RPMI8226 (cell line): ENCODE measurements at regions not wholly inside any gene's neighbourhood (a gene's known extent, or its start where the extent isn't known, plus 50 kb on each side); places are given as distances from the start of the nearest gene placed in this dataset.
"Not testable (repeated sequence)": the region's sequence is repeated elsewhere in the genome, so short reads cannot be mapped to it uniquely, and the experiment has no call there.

Experiments
- DNase-seq: peaks from one replicate; pipeline ENCODE4 v3.0.0-alpha.2; 2015

DNA sequence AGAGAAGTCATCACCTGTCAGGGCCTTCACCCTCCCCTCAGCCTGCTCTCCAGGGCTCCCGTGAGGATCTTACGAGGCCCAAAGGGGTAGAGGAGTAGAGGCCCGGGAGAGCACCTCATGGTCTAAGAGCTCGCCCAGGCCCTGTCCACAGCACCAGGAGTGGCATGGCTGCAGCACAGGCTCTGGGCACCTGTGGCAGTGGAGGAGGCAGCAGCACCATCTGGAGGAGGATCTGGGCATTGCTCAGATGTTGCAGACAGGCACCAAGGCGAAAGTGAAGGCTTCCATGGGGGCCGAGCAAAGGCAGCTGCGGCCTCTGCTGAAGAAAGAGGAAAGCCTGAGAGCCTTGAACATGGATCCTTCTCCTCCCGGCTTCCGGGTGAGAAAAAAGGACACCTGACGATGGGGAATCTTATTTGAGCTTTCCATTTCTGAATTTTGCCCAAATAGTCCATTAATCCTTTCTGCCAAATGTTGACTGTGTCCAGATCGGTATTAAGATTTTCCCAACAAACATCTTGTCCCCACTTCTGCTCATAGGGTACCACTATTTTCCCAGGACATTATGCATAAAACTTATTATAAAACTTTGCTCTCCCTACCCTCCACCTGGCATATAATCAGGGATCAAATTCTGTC, 604.7 kb downstream of the PTPRC start:
- peak; percentile 74 for DNase-seq

DNA sequence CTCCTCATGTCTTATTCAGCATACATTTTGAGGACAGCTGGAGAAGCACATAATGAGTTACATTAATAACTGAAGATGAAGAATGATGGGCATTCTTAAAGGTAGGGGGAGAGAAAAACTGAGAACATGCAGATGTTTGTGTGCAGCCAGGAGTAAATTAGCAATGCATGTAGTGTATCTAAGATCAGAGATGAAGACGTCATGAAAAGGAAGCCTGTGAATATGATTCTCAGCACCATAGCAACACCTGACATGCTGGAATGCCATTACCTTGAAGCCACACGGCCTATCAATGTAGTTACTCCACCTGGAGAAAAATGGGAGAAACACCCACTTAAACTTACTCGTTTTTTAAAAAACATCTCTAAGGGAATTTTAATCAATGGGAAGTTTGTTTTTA, 607.1 kb downstream of the PTPRC start:
- DNase-seq, result no peak

DNA sequence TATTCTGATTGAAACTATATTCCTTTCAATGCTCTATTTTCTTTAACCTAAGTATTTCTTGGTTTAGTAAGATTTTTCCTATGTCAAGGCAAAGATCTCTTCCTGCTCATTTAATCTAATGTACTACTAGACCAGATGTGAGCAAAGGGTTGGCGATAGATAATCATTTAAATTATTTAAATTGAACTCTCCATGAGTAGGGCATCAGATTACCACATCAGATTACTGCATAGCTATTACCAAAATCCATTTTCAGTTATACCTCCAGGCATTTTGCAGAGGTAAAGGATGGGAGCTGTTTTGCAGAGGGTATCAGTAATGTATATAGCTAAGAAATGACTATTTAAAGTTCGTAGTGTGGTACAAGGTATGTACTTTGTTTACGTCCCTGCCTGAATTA, 607.9 kb downstream of the PTPRC start:
- DNase-seq, result no peak

- no peak for DNase-seq
Measured at GRCh38 chr1:199247891-199248290, 609.1 kb downstream of the PTPRC start.

DNA sequence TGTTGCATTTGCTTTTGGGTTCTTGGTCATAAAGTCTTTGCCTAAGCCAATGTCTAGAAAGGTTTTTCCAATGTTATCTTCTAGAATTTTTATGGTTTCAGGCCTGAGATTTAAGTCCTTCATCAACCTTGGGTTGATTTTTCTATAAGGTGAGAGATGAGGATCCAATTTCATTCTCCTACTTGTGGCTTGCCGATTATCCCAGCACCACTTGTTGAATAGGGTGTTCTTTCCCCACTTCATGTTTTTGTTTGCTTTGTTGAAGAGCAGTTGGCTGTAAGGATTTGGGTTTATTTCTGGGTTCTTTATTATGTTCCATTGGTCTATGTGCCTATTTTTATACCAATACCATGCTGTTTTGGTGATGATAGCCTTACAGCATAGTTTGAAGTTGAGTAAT, 615.2 kb downstream of the PTPRC start:
- not testable (repeated sequence) for DNase-seq

- no peak for DNase-seq
Measured at GRCh38 chr1:199261328-199261727, 622.5 kb downstream of the PTPRC start.

DNA sequence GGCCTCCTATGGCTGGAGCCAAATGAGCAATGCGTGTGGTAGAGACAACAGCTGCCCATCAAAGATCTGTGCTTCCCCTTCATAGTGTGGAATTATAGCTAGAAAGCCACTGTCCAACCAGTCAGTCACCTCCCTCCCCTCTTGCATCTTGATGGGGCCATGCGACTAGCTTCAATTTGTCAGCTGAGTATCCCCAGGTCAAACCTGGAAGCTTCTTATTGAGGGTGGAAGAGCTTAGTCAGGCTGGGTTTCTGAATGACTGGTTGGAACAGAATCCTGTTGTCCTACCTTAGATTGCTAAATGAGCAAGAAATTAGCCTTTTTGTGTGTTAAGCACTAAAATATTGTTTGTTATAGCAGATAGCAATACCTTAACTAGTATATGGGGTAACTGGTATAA, 625.4 kb downstream of the PTPRC start:
- DNase-seq, result no peak

GRCh38 chr1:199264911-199265310, 626.1 kb downstream of the PTPRC start:
- no peak for DNase-seq

DNA sequence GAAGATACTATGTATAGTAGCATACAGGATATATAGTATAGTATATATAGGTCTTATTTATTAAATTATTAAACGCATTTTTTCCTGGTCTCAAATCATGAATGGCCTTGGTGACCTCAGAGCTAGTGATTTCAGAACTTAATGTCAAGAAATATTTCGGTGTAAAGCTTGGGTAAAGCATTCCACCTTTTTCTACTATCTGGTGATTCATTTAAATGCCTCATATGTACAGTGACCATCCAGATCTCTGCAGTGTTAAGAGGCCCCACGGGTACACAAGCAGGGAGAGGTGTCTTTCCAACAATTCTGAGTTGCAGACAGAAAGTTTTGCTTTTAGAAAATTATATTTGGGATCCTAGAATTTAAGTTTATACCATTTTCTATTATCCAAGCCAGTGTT, 626.5 kb downstream of the PTPRC start:
- DNase-seq, result no peak

DNA sequence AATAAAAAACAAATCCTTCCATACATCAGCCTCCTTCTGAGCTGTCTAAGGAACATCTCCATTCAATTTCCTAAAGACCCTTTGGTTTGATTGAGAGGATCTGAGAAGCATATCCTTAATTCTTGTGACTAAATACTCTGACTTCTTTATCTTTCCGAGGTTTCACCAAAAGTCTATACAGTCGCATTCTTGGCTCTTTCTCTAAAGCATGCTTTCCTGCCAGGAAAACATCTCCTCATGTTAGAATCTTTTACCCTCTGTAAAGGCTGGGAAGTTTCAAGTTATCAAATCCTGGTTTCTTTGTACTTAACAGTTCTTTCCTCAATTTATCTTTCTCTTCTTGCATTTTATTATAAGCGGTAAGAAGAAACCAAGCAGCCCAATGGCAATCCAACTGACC, 630.4 kb downstream of the PTPRC start:
- DNase-seq, result no peak

DNA sequence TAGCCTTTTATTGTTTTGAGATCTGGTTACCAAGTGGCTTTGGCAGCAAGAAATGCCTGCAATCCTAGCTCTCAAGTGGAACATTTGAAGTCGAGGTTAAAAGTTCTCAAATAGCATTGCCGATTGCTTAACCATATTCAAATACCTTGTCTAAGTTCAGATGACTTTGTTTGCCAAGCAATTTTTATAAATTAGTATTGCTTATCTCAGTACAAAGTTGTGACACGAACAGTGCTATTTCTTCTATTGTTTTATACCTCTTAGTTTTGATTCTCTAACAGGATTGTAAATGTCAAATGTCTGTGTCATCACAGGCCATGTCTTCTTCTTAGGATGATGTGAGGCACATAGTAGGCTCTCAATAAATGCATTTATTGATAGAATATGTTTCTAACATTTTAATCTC, 633.3 kb downstream of the PTPRC start:
- DNase-seq, result no peak

- no peak for DNase-seq
Measured at GRCh38 chr1:199272628-199273086, 633.8 kb downstream of the PTPRC start.

GRCh38 chr1:199273837-199274379, 635.1 kb downstream of the PTPRC start:
- DNase-seq, result no peak

DNA sequence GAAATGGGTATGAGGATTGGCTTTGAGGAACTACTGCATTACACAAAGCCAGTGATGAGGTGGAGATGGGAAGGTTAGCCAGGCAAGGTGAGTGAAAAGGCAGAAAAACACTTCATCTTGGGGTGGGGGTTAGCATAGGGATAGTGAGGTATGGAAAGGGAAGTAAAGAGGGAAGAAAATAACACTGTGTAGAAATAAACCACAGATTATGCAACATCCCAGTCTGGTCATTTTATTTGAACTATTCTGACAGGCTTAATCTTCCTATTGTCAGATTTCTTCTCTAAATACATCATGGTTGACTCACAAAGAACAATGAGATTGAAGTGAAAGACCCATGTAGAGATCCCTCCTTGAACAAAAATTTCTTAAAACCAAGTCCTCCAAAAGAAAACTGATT, 640.2 kb downstream of the PTPRC start:
- no peak for DNase-seq

DNA sequence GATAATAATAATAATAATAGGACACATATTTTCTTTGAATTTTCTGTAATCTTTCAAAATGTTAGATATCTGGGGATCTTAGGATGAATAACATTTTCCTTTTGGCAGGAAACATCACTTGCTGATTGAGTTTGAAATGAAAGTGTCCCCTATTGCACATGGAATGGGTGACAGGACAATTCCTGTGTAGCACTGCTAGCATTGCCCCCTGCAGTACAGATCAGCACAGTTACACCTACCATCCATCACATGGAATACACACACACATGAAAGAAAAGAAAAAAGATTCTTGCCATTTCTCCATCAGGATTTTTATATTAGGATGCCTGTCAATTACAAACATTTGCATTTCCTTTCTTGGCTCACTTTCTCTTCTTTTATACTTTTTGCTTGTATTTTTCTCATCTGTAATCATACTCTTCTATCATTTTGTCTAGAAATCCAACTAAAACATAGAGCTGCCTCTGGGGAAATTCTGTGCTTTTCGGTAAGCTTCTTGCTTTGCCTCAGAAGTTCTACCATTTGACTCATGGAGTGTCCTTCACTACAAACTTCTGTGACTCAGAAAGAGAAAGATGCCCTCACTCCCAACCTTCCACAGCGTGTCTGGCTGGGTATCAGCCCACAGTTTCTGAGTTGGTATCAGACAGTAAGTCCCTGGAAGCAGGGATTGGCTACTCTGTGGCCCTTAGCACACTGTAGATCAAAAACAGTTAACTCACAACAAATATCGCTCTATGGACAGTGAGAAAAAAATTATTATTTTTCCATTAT, 641.2 kb downstream of the PTPRC start:
- no peak for DNase-seq

- DNase-seq, result no peak
Measured at GRCh38 chr1:199282751-199283305, 644.0 kb downstream of the PTPRC start.

DNA sequence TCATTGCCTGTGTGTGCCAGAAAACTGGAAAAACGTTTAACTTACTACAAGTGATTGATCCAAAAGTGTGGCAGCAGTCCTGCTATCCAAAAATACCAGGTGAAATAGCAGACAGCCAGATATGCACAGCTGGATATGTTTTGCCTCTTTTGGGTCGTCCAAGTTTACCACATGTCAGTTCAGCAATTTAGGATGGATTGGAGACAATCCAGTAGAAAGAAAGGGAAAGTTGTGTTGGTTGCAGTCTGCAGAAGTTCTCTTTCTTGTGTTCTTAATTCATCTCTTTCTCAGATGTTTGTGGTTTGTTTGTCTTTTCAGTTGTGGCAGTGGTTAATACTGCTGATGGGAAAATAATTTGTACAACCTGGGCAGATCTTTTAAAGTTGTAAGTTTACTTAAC, 645.0 kb downstream of the PTPRC start:
- peak; percentile 15 for DNase-seq

- no peak for DNase-seq
Measured at GRCh38 chr1:199287206-199287605, 648.4 kb downstream of the PTPRC start.

GRCh38 chr1:199287647-199288046, 648.8 kb downstream of the PTPRC start:
- DNase-seq, result no peak

DNA sequence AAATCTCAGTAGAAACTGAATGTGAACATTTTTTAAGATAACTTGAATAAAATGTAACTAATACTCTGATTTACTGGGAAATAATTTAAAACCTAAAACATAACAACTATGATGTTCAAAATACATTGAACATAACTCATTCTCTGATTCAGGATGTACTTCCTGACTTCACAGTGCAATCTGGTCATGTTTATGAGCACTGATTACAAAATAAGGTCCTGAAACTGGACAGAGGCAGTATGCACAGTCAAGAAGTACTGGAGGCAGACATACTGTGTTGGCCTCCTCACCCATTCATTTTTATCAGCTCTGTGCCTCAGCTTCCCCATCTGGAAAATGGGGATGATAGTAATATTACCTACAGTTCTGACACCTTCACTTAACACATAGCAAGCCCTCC, 651.3 kb downstream of the PTPRC start:
- DNase-seq, result no peak

DNA sequence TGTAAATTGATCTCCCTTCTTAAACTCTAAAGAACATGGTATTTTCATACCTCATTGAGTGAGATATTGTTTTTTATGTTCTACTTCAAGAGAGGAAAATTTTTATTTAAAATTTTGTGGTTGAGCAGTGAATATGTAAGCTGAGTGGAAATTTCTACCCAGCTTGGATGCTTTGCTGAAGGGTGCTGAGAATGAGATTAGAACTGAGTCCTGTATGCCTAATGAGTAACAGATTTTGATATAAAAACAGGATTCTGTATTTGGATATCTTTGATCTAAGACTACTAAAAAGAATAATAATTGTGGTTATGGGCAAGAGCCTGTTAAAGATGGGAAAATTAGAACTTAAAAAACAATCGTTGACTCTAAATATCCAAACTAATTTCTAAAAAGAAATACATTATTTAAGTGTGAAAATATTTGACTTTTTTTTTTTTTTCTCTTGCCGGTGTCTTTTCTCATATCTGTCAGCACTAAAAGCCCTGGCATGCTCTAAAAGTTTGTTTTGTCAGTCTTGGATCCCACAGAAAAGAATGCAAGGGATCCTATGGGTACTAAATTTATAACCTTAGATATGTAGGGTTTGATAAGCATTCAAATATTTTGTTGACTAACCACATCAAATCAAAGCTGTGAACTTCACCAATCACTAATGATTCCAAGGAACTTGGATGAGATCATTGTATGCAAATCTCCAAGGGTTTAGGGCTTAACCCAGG, 652.3 kb downstream of the PTPRC start:
- no peak for DNase-seq

DNA sequence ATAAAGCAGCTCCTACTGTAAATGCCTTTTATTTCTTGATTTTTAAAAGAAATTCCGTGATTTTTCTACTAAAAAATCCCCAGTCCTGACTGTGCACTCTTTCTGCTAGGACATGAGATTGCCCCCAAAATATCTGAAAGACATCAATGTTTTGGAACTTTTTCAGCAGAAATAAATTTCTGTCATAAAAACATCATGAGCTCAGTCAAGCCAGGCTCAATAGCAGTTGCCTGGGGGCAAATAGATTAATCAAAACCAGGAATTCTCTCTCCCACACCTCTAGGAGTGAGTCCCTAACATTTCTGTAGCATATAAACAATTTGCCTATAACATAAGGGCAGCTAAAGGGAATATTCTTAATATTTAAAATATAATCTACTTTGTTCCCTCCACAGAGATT, 654.1 kb downstream of the PTPRC start:
- no peak for DNase-seq

GRCh38 chr1:199295107-199295506, 656.3 kb downstream of the PTPRC start:
- no peak for DNase-seq
